PC-3 (cell line): ENCODE measurements at regions not wholly inside any gene's neighbourhood (a gene's known extent, or its start where the extent isn't known, plus 50 kb on each side); places are given as distances from the start of the nearest gene placed in this dataset.

Experiments
- EZH2 ChIP-seq: fragments of 300-600 bp; sonication (generic); IDR thresholded peaks from one replicate; pipeline ENCODE4 v1.6.1; 2017; ENCODE audit warnings: antibody characterized with exemption, mild to moderate bottlenecking, low read length; ENCODE audit not compliant: unreplicated experiment
- TF ChIP-seq, protein P1 (sequence below): fragments of 300-600 bp; sonication (generic); conservative IDR thresholded peaks from 2 replicates; pipeline ENCODE4 v1.5.1; 2017; ENCODE audit warnings: antibody characterized with exemption, low read depth, mild to moderate bottlenecking, low read length

DNA sequence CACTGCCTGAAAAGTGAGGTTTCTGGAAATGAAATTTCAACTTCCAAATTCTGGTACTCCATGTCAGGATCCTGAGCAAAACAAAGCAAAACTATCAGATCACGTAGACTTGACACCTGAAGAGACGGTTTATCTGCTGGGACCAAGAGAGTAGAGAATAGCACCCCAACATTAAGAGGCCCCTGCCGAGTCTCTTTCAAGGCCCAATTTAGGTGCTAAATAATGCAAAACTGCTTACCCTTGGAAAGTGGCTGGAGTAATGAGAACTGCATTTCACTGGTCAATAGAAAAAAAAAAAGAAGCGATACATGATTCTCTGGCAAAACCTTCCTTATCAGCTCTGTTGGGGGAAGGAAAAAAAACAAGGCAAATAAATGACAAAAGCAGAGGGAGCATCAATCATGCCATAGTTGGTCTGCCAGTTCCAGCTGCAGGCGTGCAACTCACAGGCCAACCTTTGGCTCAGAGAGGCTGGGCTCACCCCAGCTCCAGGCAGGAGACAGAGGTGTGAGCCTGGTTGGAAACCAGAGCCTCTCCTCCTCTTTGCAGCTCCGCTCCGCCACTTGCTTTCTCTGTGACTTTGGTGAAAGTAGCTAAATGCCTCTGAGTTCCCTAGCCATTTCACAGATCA, 595.2 kb downstream of the TOX3 start:
- TF ChIP-seq, protein P1, sequence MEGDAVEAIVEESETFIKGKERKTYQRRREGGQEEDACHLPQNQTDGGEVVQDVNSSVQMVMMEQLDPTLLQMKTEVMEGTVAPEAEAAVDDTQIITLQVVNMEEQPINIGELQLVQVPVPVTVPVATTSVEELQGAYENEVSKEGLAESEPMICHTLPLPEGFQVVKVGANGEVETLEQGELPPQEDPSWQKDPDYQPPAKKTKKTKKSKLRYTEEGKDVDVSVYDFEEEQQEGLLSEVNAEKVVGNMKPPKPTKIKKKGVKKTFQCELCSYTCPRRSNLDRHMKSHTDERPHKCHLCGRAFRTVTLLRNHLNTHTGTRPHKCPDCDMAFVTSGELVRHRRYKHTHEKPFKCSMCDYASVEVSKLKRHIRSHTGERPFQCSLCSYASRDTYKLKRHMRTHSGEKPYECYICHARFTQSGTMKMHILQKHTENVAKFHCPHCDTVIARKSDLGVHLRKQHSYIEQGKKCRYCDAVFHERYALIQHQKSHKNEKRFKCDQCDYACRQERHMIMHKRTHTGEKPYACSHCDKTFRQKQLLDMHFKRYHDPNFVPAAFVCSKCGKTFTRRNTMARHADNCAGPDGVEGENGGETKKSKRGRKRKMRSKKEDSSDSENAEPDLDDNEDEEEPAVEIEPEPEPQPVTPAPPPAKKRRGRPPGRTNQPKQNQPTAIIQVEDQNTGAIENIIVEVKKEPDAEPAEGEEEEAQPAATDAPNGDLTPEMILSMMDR: no peak
- TF ChIP-seq EZH2: no peak
